Large intestine (tissue), 3 donors: ENCODE measurements at regions not wholly inside any gene's neighbourhood (a gene's known extent, or its start where the extent isn't known, plus 50 kb on each side); places are given as distances from the start of the nearest gene placed in this dataset.

Experiments used
- DNase-seq, 2 donors: peaks; one replicate each; pipeline versions ENCODE4 v3.0.0 to v3.0.0-alpha.2; 2013
- H3K27ac ChIP-seq: one replicate; pipeline ENCODE4 v1.5.1; 2013; ENCODE audit warnings: low read length
- H3K27me3 ChIP-seq: 2 replicates; pipeline ENCODE4 v1.6.1; 2013; ENCODE audit warnings: low read length; ENCODE audit not compliant: control insufficient read depth, insufficient read depth
- H3K36me3 ChIP-seq: 2 replicates; pipeline ENCODE4 v1.6.1; 2013; ENCODE audit warnings: low read length; ENCODE audit not compliant: control insufficient read depth, insufficient read depth
- H3K4me1 ChIP-seq: one replicate; pipeline ENCODE4 v1.6.1; 2013; ENCODE audit warnings: low read length; ENCODE audit not compliant: control insufficient read depth, insufficient read depth
- H3K4me3 ChIP-seq: one replicate; pipeline ENCODE4 v1.5.1; 2013; ENCODE audit warnings: low read length
- H3K9me3 ChIP-seq: one replicate; pipeline ENCODE4 v1.6.1; 2013; ENCODE audit warnings: mild to moderate bottlenecking, low read depth, low read length, moderate library complexity; ENCODE audit not compliant: control insufficient read depth
- WGBS: methylation state at CpG from one replicate; pipeline ENCODE4 v1.1.5; 2013; ENCODE audit warnings: low lambda C conversion rate; ENCODE audit not compliant: insufficient coverage; 5-methylcytosine and 5-hydroxymethylcytosine counted together

DNA sequence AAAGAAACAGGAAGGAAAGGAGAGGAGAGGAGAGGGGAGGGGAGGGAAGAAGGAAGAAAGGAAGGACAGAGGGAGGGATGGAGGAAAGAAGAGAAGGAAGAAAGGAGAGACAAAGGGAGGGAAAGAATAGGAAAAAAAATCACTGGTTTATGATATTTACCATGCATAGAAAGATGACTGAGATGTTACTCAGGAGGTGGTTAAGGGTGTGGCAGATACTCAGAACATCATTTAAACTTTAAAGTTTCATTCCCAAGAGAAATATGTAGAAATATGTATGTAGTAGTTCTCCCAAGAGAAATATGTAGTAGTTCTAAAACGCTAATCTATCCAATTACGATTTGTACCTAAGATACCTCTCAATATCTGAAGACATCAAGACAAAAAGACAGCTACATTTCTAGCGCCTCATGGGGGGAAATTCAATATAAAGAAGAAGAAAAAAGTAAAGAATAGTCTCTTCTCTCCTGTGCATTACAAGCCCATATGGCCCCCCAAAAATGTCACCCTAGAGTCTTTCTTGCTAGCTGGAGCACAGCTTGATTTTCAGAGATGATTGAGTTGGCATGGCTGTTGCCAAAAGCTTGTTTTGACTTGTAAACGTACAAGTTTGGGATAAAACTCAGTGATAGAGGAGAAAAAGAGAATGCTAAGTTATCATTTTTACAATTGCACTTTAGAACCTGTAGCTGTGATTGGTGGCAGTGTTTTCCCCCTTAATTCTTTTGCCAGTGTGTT is 539.2 kb downstream of the CDH26 start:
- 96% methylated on average over 3 of the region's 4 CpGs for WGBS
- no peak for DNase-seq
- Histone ChIP-seq H3K27ac (no peak overlapping the region), H3K27me3 (no peaks in the 10 kb centered on the region), H3K36me3 (no peaks in the 10 kb centered on the region), H3K9me3 (no peaks in the 10 kb centered on the region), H3K4me3 (no peak overlapping the region), H3K4me1 (no peaks in the 10 kb centered on the region)

DNA sequence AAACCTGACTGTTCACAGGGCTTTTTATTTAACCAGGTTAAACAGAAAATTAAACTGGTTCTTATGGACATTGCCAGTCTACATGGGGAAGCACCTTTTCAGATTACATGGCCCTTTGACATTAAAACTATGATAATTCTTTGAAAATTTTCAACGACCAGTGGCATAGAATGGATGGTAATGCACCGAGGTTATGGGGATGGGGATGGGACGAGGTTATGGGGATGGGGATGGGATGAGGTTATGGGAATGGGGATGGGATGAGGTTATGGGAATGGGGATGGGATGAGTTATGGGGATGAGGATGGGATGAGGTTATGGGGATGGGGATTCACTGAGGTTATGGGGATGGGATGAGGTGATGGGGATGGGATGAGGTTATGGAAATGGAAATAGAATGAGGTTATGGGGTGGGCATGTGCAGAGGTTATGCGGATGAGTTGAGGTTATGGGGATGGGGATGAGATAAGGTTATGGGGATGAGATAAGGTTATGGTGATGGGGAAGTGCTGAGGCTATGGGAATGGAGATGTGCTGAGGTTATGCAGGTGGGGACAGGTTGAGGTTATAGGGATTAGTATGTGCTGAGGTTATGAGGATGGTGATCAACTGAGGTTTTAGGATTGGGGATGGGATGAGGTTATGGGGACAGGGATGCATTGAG is 541.9 kb downstream of the CDH26 start:
- Histone ChIP-seq H3K36me3 (no peaks in the 10 kb centered on the region), H3K4me1 (no peaks in the 10 kb centered on the region), H3K9me3 (no peaks in the 10 kb centered on the region), H3K27me3 (no peaks in the 10 kb centered on the region), H3K4me3 (no peak overlapping the region), H3K27ac (no peak overlapping the region)
- no peak for DNase-seq
- 84% methylated on average over 3 of the region's 4 CpGs for WGBS

DNA sequence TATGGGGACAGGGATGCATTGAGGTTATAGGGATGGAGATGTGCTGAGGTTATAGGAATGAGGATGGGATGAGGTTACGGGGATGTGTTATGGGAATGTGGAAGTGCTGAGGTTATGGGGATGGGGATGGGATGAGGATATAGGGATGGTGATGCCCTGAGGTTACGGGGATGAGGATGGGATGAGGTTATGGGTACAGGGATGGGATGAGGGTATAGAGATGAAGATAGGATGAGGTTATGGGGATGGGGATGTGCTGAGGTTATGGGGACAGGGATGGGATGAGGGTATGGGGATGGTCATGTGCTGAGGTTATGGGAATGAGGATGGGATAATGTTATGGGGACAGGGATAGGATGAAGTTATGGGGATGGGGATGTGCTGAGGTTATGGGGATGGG is 542.8 kb downstream of the CDH26 start:
- Histone ChIP-seq H3K36me3 (no peaks in the 10 kb centered on the region), H3K4me1 (no peaks in the 10 kb centered on the region), H3K4me3 (no peak overlapping the region), H3K27ac (no peak overlapping the region), H3K9me3 (no peaks in the 10 kb centered on the region), H3K27me3 (no peaks in the 10 kb centered on the region)
- DNase-seq = no peak
- WGBS = 93% methylated on average over 2 of the region's 2 CpGs

DNA sequence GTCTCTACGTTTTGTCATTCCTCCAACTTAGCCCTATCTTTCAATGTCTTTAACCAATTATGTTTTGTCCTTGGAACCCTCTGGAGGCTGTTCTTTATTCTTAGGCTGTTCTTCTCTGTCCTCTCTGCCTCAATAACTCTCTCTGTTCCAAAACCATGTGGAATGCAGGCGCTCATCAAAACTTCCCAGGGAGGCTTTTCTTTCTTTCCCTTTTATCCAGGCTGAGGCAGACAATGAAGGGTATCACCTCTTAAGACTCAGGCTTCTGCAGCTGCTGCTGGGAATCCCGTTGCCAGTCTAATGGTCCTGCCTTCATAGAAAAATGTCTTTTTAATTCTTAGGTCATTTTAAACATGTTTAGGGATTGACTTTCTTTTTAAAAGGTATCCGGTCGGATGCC is 544.7 kb downstream of the CDH26 start:
- no peaks in the 10 kb centered on the region for H3K4me1 ChIP-seq
- DNase-seq = no peak
- no peak overlapping the region for H3K4me3 ChIP-seq
- no peak overlapping the region for H3K27ac ChIP-seq
- H3K36me3 ChIP-seq = no peaks in the 10 kb centered on the region
- WGBS = 78% methylated on average over 3 of the region's 5 CpGs
- no peaks in the 10 kb centered on the region for H3K9me3 ChIP-seq
- H3K27me3 ChIP-seq = no peaks in the 10 kb centered on the region

DNA sequence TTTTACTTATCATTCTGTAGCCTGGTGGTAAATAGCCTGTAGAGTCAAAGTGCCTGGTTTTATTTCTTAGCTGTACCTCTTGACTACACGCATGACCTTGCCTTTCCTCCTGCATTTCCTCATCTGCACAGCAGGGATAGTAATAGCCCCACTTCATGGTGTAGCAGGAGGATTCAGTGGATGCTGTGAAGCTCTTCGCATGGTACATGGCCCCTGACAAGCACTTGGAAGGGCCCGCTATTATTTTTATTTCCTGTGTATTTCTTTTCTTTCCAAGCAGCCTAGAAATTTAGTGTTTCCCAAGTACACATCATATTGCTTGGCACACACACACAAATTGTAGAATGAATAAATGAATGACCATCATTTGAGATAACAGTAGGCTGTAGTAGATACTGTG is 547.2 kb downstream of the CDH26 start:
- Histone ChIP-seq H3K4me3 (no peak overlapping the region), H3K36me3 (no peaks in the 10 kb centered on the region), H3K9me3 (no peaks in the 10 kb centered on the region), H3K4me1 (no peaks in the 10 kb centered on the region), H3K27ac (no peak overlapping the region), H3K27me3 (no peaks in the 10 kb centered on the region)
- no peak for DNase-seq
- WGBS = 60% methylated on average over 2 of the region's 3 CpGs

DNA sequence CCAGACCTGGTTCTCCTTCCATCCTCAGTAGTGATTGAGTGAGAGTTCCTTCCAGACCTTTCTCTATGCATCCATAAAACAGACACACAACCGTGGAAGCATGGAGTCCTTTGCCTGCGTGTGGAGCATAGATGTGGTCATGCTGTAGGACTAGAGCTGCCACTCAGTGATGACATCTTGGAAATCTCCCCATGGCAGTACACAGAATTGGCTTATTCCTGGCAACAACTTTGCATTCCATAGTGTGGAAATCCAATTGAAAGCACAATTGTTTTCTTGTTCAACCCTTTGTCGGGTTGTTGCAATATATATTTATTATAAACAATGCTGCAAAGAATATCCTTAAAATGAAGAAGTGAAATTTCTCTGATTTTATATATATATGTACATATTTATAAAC is 547.8 kb downstream of the CDH26 start:
- Histone ChIP-seq H3K27ac (no peak overlapping the region), H3K4me1 (no peaks in the 10 kb centered on the region), H3K36me3 (no peaks in the 10 kb centered on the region), H3K4me3 (no peak overlapping the region), H3K9me3 (no peaks in the 10 kb centered on the region), H3K27me3 (no peaks in the 10 kb centered on the region)
- DNase-seq = no peak
- 100% methylated on average over 1 of the region's 3 CpGs for WGBS

DNA sequence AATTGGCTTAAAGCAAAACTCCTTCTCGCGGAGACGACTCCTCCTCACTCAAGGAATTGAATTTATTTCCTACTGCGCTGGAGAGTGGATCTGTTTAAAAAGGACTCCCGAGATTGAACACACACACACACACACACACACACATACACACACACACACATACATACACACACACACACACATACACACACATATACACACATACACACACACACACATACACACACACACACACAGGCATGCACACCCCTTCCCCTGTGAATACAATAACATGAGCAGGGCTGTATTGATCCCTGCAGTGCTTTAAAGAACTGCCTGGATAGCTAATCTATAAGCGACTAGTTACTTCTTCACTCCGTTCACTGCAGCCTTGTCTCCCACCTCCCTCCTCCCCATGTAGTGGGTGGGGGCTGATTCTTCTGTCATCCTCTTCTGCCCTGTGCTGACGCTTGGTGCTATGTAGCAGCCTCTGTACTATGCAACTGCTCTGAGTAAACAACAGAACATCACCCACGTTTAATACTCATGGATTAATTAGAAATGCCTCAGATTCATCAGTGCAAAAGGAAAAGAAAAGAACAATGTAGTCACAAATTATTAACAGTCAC is 549.0 kb downstream of the CDH26 start:
- H3K36me3 ChIP-seq = no peaks in the 10 kb centered on the region
- no peaks in the 10 kb centered on the region for H3K9me3 ChIP-seq
- WGBS = 38% methylated on average over 1 of the region's 9 CpGs
- H3K27me3 ChIP-seq = no peaks in the 10 kb centered on the region
- H3K27ac ChIP-seq = no peak overlapping the region
- H3K4me1 ChIP-seq = no peaks in the 10 kb centered on the region
- no peak overlapping the region for H3K4me3 ChIP-seq
- DNase-seq = no peak

DNA sequence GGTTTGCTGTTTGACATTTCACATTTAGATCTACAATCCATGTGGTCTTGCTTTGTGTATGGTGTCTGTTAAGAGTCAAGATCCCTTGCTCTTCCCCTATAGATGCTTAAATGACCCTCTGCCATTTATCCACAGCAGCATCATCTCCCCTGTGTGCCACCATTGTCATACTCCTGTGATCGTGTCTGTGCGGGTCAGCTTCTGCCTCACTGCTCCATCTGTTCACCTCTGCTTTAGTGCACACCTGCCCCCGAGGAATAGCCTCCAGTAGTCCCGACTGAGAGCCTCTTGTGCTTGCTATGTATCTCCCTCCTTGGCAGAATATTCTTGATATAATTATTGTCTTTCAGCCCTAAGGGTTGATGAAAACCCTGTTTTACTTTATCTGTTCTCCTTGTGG is 551.2 kb downstream of the CDH26 start:
- no peaks in the 10 kb centered on the region for H3K36me3 ChIP-seq
- WGBS = no CpG with 5 or more reads among the region's 4 CpGs
- no peak overlapping the region for H3K27ac ChIP-seq
- H3K9me3 ChIP-seq = no peaks in the 10 kb centered on the region
- no peaks in the 10 kb centered on the region for H3K27me3 ChIP-seq
- no peak for DNase-seq
- H3K4me1 ChIP-seq = no peaks in the 10 kb centered on the region
- no peak overlapping the region for H3K4me3 ChIP-seq

DNA sequence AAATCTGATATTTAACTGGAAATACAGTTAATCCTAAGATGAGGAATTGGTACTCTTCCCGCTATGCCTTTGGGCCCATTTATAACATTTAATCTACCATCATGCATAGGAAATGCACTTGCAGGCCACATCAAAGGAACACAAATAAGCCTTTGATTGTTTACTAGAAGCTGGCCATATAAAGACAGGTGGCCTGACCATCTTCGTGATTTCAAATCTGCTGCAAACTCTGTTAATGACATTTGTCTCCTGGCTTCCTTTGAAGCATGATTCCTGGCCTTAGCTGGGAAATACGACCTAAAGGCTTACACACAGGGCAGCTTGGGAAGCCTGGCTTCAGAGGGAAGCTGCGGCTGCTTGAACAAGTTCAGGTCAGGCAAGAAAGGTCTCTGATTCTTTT is 552.1 kb downstream of the CDH26 start:
- no peak for DNase-seq
- WGBS = 100% methylated on average over 1 of the region's 4 CpGs
- no peak overlapping the region for H3K4me3 ChIP-seq
- H3K36me3 ChIP-seq = no peaks in the 10 kb centered on the region
- H3K27me3 ChIP-seq = no peaks in the 10 kb centered on the region
- no peaks in the 10 kb centered on the region for H3K9me3 ChIP-seq
- H3K4me1 ChIP-seq = no peaks in the 10 kb centered on the region
- no peak overlapping the region for H3K27ac ChIP-seq

DNA sequence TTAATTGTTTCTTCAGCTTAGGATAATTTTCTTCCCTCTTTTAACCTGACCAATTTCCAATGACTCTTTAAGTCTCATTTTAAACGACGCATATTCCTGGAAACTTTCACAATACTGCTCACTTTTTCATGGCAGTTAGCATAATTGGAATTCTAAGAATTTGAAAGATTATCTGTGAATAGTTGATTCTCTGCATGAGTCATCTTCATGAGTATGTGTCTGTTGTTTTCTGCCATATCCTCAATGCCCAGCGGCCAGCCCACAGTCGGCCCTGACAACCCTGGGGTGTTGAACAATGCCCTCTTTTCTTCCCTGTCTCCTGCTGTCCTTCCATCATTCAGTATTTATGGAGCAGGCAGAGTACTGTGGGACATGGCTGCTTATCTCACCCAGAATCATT is 554.2 kb downstream of the CDH26 start:
- H3K27ac ChIP-seq = no peak overlapping the region
- no peaks in the 10 kb centered on the region for H3K9me3 ChIP-seq
- WGBS = no CpG with 5 or more reads among the region's 4 CpGs
- DNase-seq = no peak
- no peaks in the 10 kb centered on the region for H3K27me3 ChIP-seq
- no peak overlapping the region for H3K4me3 ChIP-seq
- H3K4me1 ChIP-seq = no peaks in the 10 kb centered on the region
- no peaks in the 10 kb centered on the region for H3K36me3 ChIP-seq
